ENCODE measurements at regions not wholly inside any gene's neighbourhood (a gene's known extent, or its start where the extent isn't known, plus 50 kb on each side); places are given as distances from the start of the nearest gene placed in this dataset.

- DNase-seq = no peak
Observed at GRCh38 chr6:147046141-147046877, 157.9 kb upstream of the STXBP5 start.

- no peak for DNase-seq
Observed at GRCh38 chr6:147048930-147049329, 155.3 kb upstream of the STXBP5 start.

- no peak for DNase-seq
Observed at GRCh38 chr6:147053311-147053921, 150.8 kb upstream of the STXBP5 start.

GRCh38 chr6:147054158-147054557, 150.1 kb upstream of the STXBP5 start:
- DNase-seq = no peak

- no peak for DNase-seq
Observed at GRCh38 chr6:147054871-147055270, 149.3 kb upstream of the STXBP5 start.

- no peak for DNase-seq
Observed at GRCh38 chr6:147055821-147056392, 148.3 kb upstream of the STXBP5 start.

GRCh38 chr6:147057188-147057587, 147.0 kb upstream of the STXBP5 start:
- no peak for DNase-seq

GRCh38 chr6:147057705-147058342, 146.4 kb upstream of the STXBP5 start:
- DNase-seq = no peak

- DNase-seq = no peak
Observed at GRCh38 chr6:147058786-147059385, 145.3 kb upstream of the STXBP5 start.

GRCh38 chr6:147060636-147061035, 143.6 kb upstream of the STXBP5 start:
- DNase-seq = no peak

GRCh38 chr6:147061252-147061651, 143.0 kb upstream of the STXBP5 start:
- DNase-seq = no peak

- no peak for DNase-seq
Observed at GRCh38 chr6:147063469-147064031, 140.7 kb upstream of the STXBP5 start.

GRCh38 chr6:147065786-147066185, 138.4 kb upstream of the STXBP5 start:
- peak; percentile 78 for DNase-seq

- DNase-seq = no peak
Observed at GRCh38 chr6:147067184-147067583, 137.0 kb upstream of the STXBP5 start.

- no peak for DNase-seq
Observed at GRCh38 chr6:147071776-147072175, 132.4 kb upstream of the STXBP5 start.

- no peak for DNase-seq
Observed at GRCh38 chr6:147075381-147075780, 128.8 kb upstream of the STXBP5 start.

- DNase-seq = no peak
Observed at GRCh38 chr6:147077251-147077650, 127.0 kb upstream of the STXBP5 start.

- DNase-seq = no peak
Observed at GRCh38 chr6:147078106-147078505, 126.1 kb upstream of the STXBP5 start.

GRCh38 chr6:147078602-147079001, 125.6 kb upstream of the STXBP5 start:
- DNase-seq = no peak

GRCh38 chr6:147080225-147080624, 124.0 kb upstream of the STXBP5 start:
- DNase-seq = no peak

GRCh38 chr6:147081076-147081609, 123.1 kb upstream of the STXBP5 start:
- no peak for DNase-seq

- no peak for DNase-seq
Observed at GRCh38 chr6:147087641-147088040, 116.6 kb upstream of the STXBP5 start.

GRCh38 chr6:147088861-147089260, 115.4 kb upstream of the STXBP5 start:
- no peak for DNase-seq
